Choroid plexus epithelial cell (primary cell): ENCODE measurements at regions not wholly inside any gene's neighbourhood (a gene's known extent, or its start where the extent isn't known, plus 50 kb on each side); places are given as distances from the start of the nearest gene placed in this dataset.
A peak's percentile ranks its signal among the peaks of the same experiment; 100 is the strongest.

Experiments
- DNase-seq: peaks from one replicate; pipeline ENCODE4 v3.0.0-alpha.2; 2010; ENCODE audit warnings: low read depth
- H3K4me3 ChIP-seq: 2 replicates; pipeline ENCODE4 v1.5.1; 2011; ENCODE audit warnings: low read depth, mild to moderate bottlenecking, control low read depth, low read length, moderate library complexity
- CTCF ChIP-seq: conservative IDR thresholded peaks from 2 replicates; pipeline ENCODE4 v1.5.1; 2011; ENCODE audit warnings: low read depth, mild to moderate bottlenecking, control low read depth, inconsistent platforms, low read length, moderate library complexity

- no peak overlapping the region for H3K4me3 ChIP-seq
- no peak for DNase-seq
- peak; percentile 22 for TF ChIP-seq CTCF
Measured at GRCh38 chr4:128608006-128608405, 201.5 kb upstream of the JADE1 start.

GRCh38 chr4:128606173-128606572 is 203.3 kb upstream of the JADE1 start:
- DNase-seq = peak; percentile 68
- H3K4me3 ChIP-seq = no peak overlapping the region
- no peak for TF ChIP-seq CTCF

GRCh38 chr4:128604840-128605239 is 204.7 kb upstream of the JADE1 start:
- DNase-seq = no peak
- TF ChIP-seq CTCF = no peak
- H3K4me3 ChIP-seq = no peak overlapping the region

GRCh38 chr4:128604204-128604603 is 205.3 kb upstream of the JADE1 start:
- H3K4me3 ChIP-seq = no peak overlapping the region
- DNase-seq = no peak
- no peak for TF ChIP-seq CTCF

GRCh38 chr4:128603081-128603480 is 206.4 kb upstream of the JADE1 start:
- no peak for DNase-seq
- TF ChIP-seq CTCF = no peak
- H3K4me3 ChIP-seq = no peak overlapping the region

GRCh38 chr4:128601991-128602695 is 207.4 kb upstream of the JADE1 start:
- no peak for TF ChIP-seq CTCF
- DNase-seq = peak; percentile 89
- no peak overlapping the region for H3K4me3 ChIP-seq

GRCh38 chr4:128600996-128601871 is 208.3 kb upstream of the JADE1 start:
- H3K4me3 ChIP-seq = no peak overlapping the region
- no peak for TF ChIP-seq CTCF
- peak; percentile 100 for DNase-seq
